ENCODE measurements at regions not wholly inside any gene's neighbourhood (a gene's known extent, or its start where the extent isn't known, plus 50 kb on each side); places are given as distances from the start of the nearest gene placed in this dataset.

GRCh38 chr5:63727583-63727982, 234.7 kb downstream of the HTR1A start:
- no peak for TF ChIP-seq CTCF (conservative IDR thresholded peaks at IDR 0.05; ENCODE audit: low read depth, low read length)
- no peak for TF ChIP-seq POLR2A (IDR thresholded peaks at IDR 0.05; ENCODE audit: low read depth, low read length)
- TF ChIP-seq MAZ (IDR thresholded peaks at IDR 0.05; ENCODE audit: borderline replicate concordance, low read depth, low read length) = no peak
- no peak for TF ChIP-seq CEBPB (IDR thresholded peaks at IDR 0.05; ENCODE audit: low read depth, low read length)
- TF ChIP-seq RAD21 (IDR thresholded peaks at IDR 0.05; ENCODE audit: low read length) = no peak
- no peak for TF ChIP-seq USF2 (IDR thresholded peaks at IDR 0.05; ENCODE audit: low read depth, low read length)
- no peak for TF ChIP-seq CHD1 (IDR thresholded peaks at IDR 0.05; ENCODE audit: low read depth, low read length)
- TF ChIP-seq ELK1 (IDR thresholded peaks at IDR 0.05; ENCODE audit: borderline replicate concordance, low read depth, low read length) = no peak

Data from IMR-90 (cell line).